ENCODE measurements at regions not wholly inside any gene's neighbourhood (a gene's known extent, or its start where the extent isn't known, plus 50 kb on each side); places are given as distances from the start of the nearest gene placed in this dataset.

DNA sequence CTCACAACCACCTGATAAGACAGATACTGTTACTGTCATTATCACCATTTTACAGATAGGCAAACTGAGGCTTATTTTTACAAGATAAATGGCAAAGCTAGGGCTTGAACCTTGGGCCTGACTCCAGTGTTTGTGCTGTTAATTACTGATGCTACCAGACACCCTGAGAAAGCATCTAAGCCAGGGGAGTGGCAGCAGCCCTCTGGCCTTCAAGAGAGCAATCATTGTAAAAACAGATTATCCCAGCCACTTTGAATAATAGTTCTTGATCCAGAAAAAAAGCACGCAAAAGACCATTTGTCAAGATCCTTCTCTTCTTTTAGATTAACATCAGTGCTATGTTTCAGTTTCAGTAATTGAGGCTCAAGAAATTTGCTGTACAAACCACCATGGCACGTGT, 109.5 kb downstream of the PLCE1 start:
- TF ChIP-seq POLR2A (IDR thresholded peaks at IDR 0.05; ENCODE audit: low read depth, low read length) (no peak), POLR2AphosphoS5 (IDR thresholded peaks at IDR 0.05; ENCODE audit: low read depth, low read length) (no peak)
